Karpas-422 (cell line): ENCODE measurements at regions not wholly inside any gene's neighbourhood (a gene's known extent, or its start where the extent isn't known, plus 50 kb on each side); places are given as distances from the start of the nearest gene placed in this dataset.

Source experiments
- DNase-seq: peaks from one replicate; pipeline ENCODE4 v3.0.0-alpha.2; 2015
- H2AFZ ChIP-seq: fragments of 200-600 bp; sonication (generic); 2 replicates; pipeline ENCODE4 v1.6.1; 2014; ENCODE audit warnings: antibody characterized with exemption, low read length, mixed read lengths
- H3K27ac ChIP-seq: fragments of 200-600 bp; sonication (generic); 2 replicates; pipeline ENCODE4 v1.5.1; 2014; ENCODE audit warnings: mild to moderate bottlenecking, low read length, moderate library complexity
- H3K27me3 ChIP-seq: fragments of 200-600 bp; sonication (generic); 2 replicates; pipeline ENCODE4 v1.6.1; 2014; ENCODE audit warnings: low read length, mixed read lengths
- H3K36me3 ChIP-seq: fragments of 200-600 bp; sonication (generic); 2 replicates; pipeline ENCODE4 v1.6.1; 2014; ENCODE audit warnings: low read length, mixed read lengths; ENCODE audit not compliant: insufficient read depth
- H3K4me1 ChIP-seq: fragments of 200-600 bp; sonication (generic); 2 replicates; pipeline ENCODE4 v1.6.1; 2014; ENCODE audit warnings: mild to moderate bottlenecking, low read length, mixed read lengths
- H3K4me2 ChIP-seq: fragments of 200-600 bp; sonication (generic); 2 replicates; pipeline ENCODE4 v1.6.1; 2014; ENCODE audit warnings: low read length, low read depth, mild to moderate bottlenecking; ENCODE audit not compliant: poor library complexity, severe bottlenecking
- H3K4me3 ChIP-seq: fragments of 200-600 bp; sonication (generic); 2 replicates; pipeline ENCODE4 v1.5.1; 2014; ENCODE audit warnings: mild to moderate bottlenecking, antibody characterized with exemption, low read length, mixed read lengths
- H3K79me2 ChIP-seq: fragments of 200-600 bp; sonication (generic); 2 replicates; pipeline ENCODE4 v1.6.1; 2014; ENCODE audit warnings: mild to moderate bottlenecking, low read length, mixed read lengths
- H3K9ac ChIP-seq: fragments of 200-600 bp; sonication (generic); 2 replicates; pipeline ENCODE4 v1.6.0; 2014; ENCODE audit warnings: low read length
- H3K9me2 ChIP-seq: fragments of 200-600 bp; sonication (generic), shearing (Covaris generic); replicated peaks from 2 replicates; pipeline ENCODE4 v1.6.0; 2014; ENCODE audit warnings: mild to moderate bottlenecking, low read length, moderate library complexity; ENCODE audit not compliant: insufficient read depth
- H3K9me3 ChIP-seq: fragments of 300-700, 200-600 bp; sonication (generic); 2 replicates; pipeline ENCODE4 v1.6.1; 2014; ENCODE audit warnings: low read length, mixed read lengths
- H4K20me1 ChIP-seq: fragments of 200-600 bp; sonication (generic); 2 replicates; pipeline ENCODE4 v1.6.1; 2014; ENCODE audit warnings: mild to moderate bottlenecking, antibody characterized with exemption, low read length, low read depth; ENCODE audit not compliant: insufficient read depth

GRCh38 chr4:128393101-128393704 is 105.6 kb upstream of the PGRMC2 start:
- DNase-seq: peak; percentile 95
- H4K20me1 ChIP-seq: no peaks in the 10 kb centered on the region
- peak overlapping the region; percentile 46 for H2AFZ ChIP-seq
- H3K9me2 ChIP-seq: no peaks in the 10 kb centered on the region
- H3K79me2 ChIP-seq: no peaks in the 10 kb centered on the region
- H3K27me3 ChIP-seq: no peaks in the 10 kb centered on the region
- peak overlapping the region; percentile 94 for H3K27ac ChIP-seq
- peaks cover 78% of the 10 kb centered on the region for H3K4me1 ChIP-seq
- peak overlapping the region; percentile 70 for H3K4me2 ChIP-seq
- H3K36me3 ChIP-seq: no peaks in the 10 kb centered on the region
- H3K4me3 ChIP-seq: peak overlapping the region; percentile 37
- peak overlapping the region; percentile 64 for H3K9ac ChIP-seq
- peaks cover 3% of the 10 kb centered on the region; the same call in 1 of the 2 replicates for H3K9me3 ChIP-seq

- peak overlapping the region; percentile 39 for H3K4me3 ChIP-seq
- H3K27me3 ChIP-seq: no peaks in the 10 kb centered on the region
- no peaks in the 10 kb centered on the region for H3K9me3 ChIP-seq
- no peaks in the 10 kb centered on the region for H3K36me3 ChIP-seq
- H2AFZ ChIP-seq: peak overlapping the region; percentile 67
- DNase-seq: no peak
- H3K9me2 ChIP-seq: no peaks in the 10 kb centered on the region
- no peaks in the 10 kb centered on the region for H4K20me1 ChIP-seq
- peak overlapping the region; percentile 94 for H3K27ac ChIP-seq
- peaks cover 97% of the 10 kb centered on the region for H3K4me1 ChIP-seq
- peak overlapping the region; percentile 52 for H3K9ac ChIP-seq
- H3K79me2 ChIP-seq: no peaks in the 10 kb centered on the region
- peak overlapping the region; percentile 70 for H3K4me2 ChIP-seq
These were observed 102.9 kb upstream of the PGRMC2 start for GRCh38 chr4:128390475-128390996.

- H3K27ac ChIP-seq: no peak overlapping the region
- H3K79me2 ChIP-seq: no peaks in the 10 kb centered on the region
- no peaks in the 10 kb centered on the region for H3K9me3 ChIP-seq
- H3K9me2 ChIP-seq: no peaks in the 10 kb centered on the region
- H3K4me1 ChIP-seq: peaks cover 86% of the 10 kb centered on the region
- H4K20me1 ChIP-seq: no peaks in the 10 kb centered on the region
- H3K27me3 ChIP-seq: no peaks in the 10 kb centered on the region
- DNase-seq: no peak
- no peaks in the 10 kb centered on the region for H3K36me3 ChIP-seq
- no peak overlapping the region for H3K4me3 ChIP-seq
- H2AFZ ChIP-seq: no peak overlapping the region
- peak overlapping the region; percentile 1 for H3K4me2 ChIP-seq
- H3K9ac ChIP-seq: no peak overlapping the region
These were observed 101.2 kb upstream of the PGRMC2 start for GRCh38 chr4:128388796-128389195.

GRCh38 chr4:128388352-128388630 is 100.7 kb upstream of the PGRMC2 start:
- H3K4me3 ChIP-seq: no peak overlapping the region
- no peaks in the 10 kb centered on the region for H3K79me2 ChIP-seq
- H2AFZ ChIP-seq: no peak overlapping the region
- DNase-seq: no peak
- no peaks in the 10 kb centered on the region for H3K27me3 ChIP-seq
- H3K36me3 ChIP-seq: no peaks in the 10 kb centered on the region
- no peak overlapping the region for H3K27ac ChIP-seq
- H3K9me3 ChIP-seq: no peaks in the 10 kb centered on the region
- H3K4me2 ChIP-seq: no peak overlapping the region
- H3K9ac ChIP-seq: no peak overlapping the region
- no peaks in the 10 kb centered on the region for H3K9me2 ChIP-seq
- no peaks in the 10 kb centered on the region for H4K20me1 ChIP-seq
- H3K4me1 ChIP-seq: peaks cover 81% of the 10 kb centered on the region

- H3K4me2 ChIP-seq: no peak overlapping the region
- H3K9ac ChIP-seq: no peak overlapping the region
- peak overlapping the region; percentile 30; the same call in 1 of the 2 replicates for H2AFZ ChIP-seq
- H4K20me1 ChIP-seq: no peaks in the 10 kb centered on the region
- no peaks in the 10 kb centered on the region for H3K9me3 ChIP-seq
- no peaks in the 10 kb centered on the region for H3K36me3 ChIP-seq
- no peaks in the 10 kb centered on the region for H3K79me2 ChIP-seq
- no peak for DNase-seq
- peaks cover 76% of the 10 kb centered on the region for H3K4me1 ChIP-seq
- H3K9me2 ChIP-seq: no peaks in the 10 kb centered on the region
- H3K27me3 ChIP-seq: no peaks in the 10 kb centered on the region
- no peak overlapping the region for H3K27ac ChIP-seq
- H3K4me3 ChIP-seq: no peak overlapping the region
These were observed 100.2 kb upstream of the PGRMC2 start for GRCh38 chr4:128387600-128388351.

GRCh38 chr4:128386761-128387599 is 99.4 kb upstream of the PGRMC2 start:
- H2AFZ ChIP-seq: peak overlapping the region; percentile 30
- no peak overlapping the region for H3K4me2 ChIP-seq
- H3K9me2 ChIP-seq: no peaks in the 10 kb centered on the region
- H4K20me1 ChIP-seq: no peaks in the 10 kb centered on the region
- no peaks in the 10 kb centered on the region for H3K36me3 ChIP-seq
- H3K9ac ChIP-seq: no peak overlapping the region
- H3K4me1 ChIP-seq: peaks cover 70% of the 10 kb centered on the region
- H3K4me3 ChIP-seq: no peak overlapping the region
- H3K27ac ChIP-seq: no peak overlapping the region
- no peaks in the 10 kb centered on the region for H3K9me3 ChIP-seq
- H3K27me3 ChIP-seq: no peaks in the 10 kb centered on the region
- DNase-seq: no peak
- no peaks in the 10 kb centered on the region for H3K79me2 ChIP-seq

GRCh38 chr4:128385683-128386304 is 98.2 kb upstream of the PGRMC2 start:
- DNase-seq: peak; percentile 89
- no peaks in the 10 kb centered on the region for H4K20me1 ChIP-seq
- H3K27me3 ChIP-seq: no peaks in the 10 kb centered on the region
- no peaks in the 10 kb centered on the region for H3K79me2 ChIP-seq
- H3K9ac ChIP-seq: no peak overlapping the region
- no peak overlapping the region for H3K4me3 ChIP-seq
- no peak overlapping the region for H3K4me2 ChIP-seq
- no peaks in the 10 kb centered on the region for H3K9me2 ChIP-seq
- H2AFZ ChIP-seq: peak overlapping the region; percentile 19; the same call in 1 of the 2 replicates
- H3K27ac ChIP-seq: no peak overlapping the region
- H3K9me3 ChIP-seq: no peaks in the 10 kb centered on the region
- no peaks in the 10 kb centered on the region for H3K36me3 ChIP-seq
- H3K4me1 ChIP-seq: peaks cover 70% of the 10 kb centered on the region
